ENCODE measurements at regions not wholly inside any gene's neighbourhood (a gene's known extent, or its start where the extent isn't known, plus 50 kb on each side); places are given as distances from the start of the nearest gene placed in this dataset.

GRCh38 chr9:13478639-13479038, 199.1 kb upstream of the MPDZ start:
- no peak overlapping the region for H3K4me3 ChIP-seq (replicated peaks; ENCODE audit: insufficient read depth, low read length)
- DNase-seq (ENCODE audit: low read depth in 1 of 2, low spot score in 1 of 2), result no peak
- TF ChIP-seq CTCF (IDR thresholded peaks at IDR 0.05; ENCODE audit: insufficient read depth, low read length) (no peak), SPI1 (IDR thresholded peaks at IDR 0.05; ENCODE audit: borderline replicate concordance, low read depth) (no peak), POLR2AphosphoS5 (IDR thresholded peaks at IDR 0.05; ENCODE audit: low read depth) (no peak), GABPA (IDR thresholded peaks at IDR 0.05; ENCODE audit: low read depth) (no peak)
- TF ChIP-seq, protein P1, sequence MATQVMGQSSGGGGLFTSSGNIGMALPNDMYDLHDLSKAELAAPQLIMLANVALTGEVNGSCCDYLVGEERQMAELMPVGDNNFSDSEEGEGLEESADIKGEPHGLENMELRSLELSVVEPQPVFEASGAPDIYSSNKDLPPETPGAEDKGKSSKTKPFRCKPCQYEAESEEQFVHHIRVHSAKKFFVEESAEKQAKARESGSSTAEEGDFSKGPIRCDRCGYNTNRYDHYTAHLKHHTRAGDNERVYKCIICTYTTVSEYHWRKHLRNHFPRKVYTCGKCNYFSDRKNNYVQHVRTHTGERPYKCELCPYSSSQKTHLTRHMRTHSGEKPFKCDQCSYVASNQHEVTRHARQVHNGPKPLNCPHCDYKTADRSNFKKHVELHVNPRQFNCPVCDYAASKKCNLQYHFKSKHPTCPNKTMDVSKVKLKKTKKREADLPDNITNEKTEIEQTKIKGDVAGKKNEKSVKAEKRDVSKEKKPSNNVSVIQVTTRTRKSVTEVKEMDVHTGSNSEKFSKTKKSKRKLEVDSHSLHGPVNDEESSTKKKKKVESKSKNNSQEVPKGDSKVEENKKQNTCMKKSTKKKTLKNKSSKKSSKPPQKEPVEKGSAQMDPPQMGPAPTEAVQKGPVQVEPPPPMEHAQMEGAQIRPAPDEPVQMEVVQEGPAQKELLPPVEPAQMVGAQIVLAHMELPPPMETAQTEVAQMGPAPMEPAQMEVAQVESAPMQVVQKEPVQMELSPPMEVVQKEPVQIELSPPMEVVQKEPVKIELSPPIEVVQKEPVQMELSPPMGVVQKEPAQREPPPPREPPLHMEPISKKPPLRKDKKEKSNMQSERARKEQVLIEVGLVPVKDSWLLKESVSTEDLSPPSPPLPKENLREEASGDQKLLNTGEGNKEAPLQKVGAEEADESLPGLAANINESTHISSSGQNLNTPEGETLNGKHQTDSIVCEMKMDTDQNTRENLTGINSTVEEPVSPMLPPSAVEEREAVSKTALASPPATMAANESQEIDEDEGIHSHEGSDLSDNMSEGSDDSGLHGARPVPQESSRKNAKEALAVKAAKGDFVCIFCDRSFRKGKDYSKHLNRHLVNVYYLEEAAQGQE (IDR thresholded peaks at IDR 0.05; ENCODE audit: insufficient replicate concordance, low read depth), result no peak

GRCh38 chr9:13478160-13478559, 198.7 kb upstream of the MPDZ start:
- Histone ChIP-seq H3K4me3 (replicated peaks; ENCODE audit: insufficient read depth, low read length) (no peak overlapping the region), H3K27ac (replicated peaks) (no peak overlapping the region), H3K27me3 (ENCODE audit: insufficient read depth, poor library complexity, severe bottlenecking) (no peaks in the 10 kb centered on the region)
- no peak for DNase-seq (ENCODE audit: low read depth in 1 of 2, low spot score in 1 of 2)
- TF ChIP-seq CTCF (IDR thresholded peaks at IDR 0.05; ENCODE audit: insufficient read depth, low read length) (no peak), SPI1 (IDR thresholded peaks at IDR 0.05; ENCODE audit: borderline replicate concordance, low read depth) (no peak), GABPA (IDR thresholded peaks at IDR 0.05; ENCODE audit: low read depth) (no peak), POLR2AphosphoS5 (IDR thresholded peaks at IDR 0.05; ENCODE audit: low read depth) (no peak)
- TF ChIP-seq, protein P1 (IDR thresholded peaks at IDR 0.05; ENCODE audit: insufficient replicate concordance, low read depth), result no peak

More at GRCh38 chr9:13478639-13479038, 199.1 kb upstream of the MPDZ start:
- no peaks in the 10 kb centered on the region for H3K27me3 ChIP-seq (ENCODE audit: insufficient read depth, poor library complexity, severe bottlenecking)
- H3K27ac ChIP-seq (replicated peaks), result no peak overlapping the region

GRCh38 chr9:13470836-13471235, 191.3 kb upstream of the MPDZ start:
- H3K27me3 ChIP-seq (ENCODE audit: insufficient read depth, poor library complexity, severe bottlenecking), result no peaks in the 10 kb centered on the region
- TF ChIP-seq POLR2AphosphoS5 (IDR thresholded peaks at IDR 0.05; ENCODE audit: low read depth), result no peak
- TF ChIP-seq GABPA (IDR thresholded peaks at IDR 0.05; ENCODE audit: low read depth), result no peak
- TF ChIP-seq, protein P1 (IDR thresholded peaks at IDR 0.05; ENCODE audit: insufficient replicate concordance, low read depth), result no peak
- TF ChIP-seq SPI1 (IDR thresholded peaks at IDR 0.05; ENCODE audit: borderline replicate concordance, low read depth), result no peak
- no peak for TF ChIP-seq CTCF (IDR thresholded peaks at IDR 0.05; ENCODE audit: insufficient read depth, low read length)
- no peak for DNase-seq (ENCODE audit: low read depth in 1 of 2, low spot score in 1 of 2)
- no peak overlapping the region for H3K27ac ChIP-seq (replicated peaks)
- H3K4me3 ChIP-seq (replicated peaks; ENCODE audit: insufficient read depth, low read length), result no peak overlapping the region
